SH-SY5Y (cell line): ENCODE measurements at regions not wholly inside any gene's neighbourhood (a gene's known extent, or its start where the extent isn't known, plus 50 kb on each side); places are given as distances from the start of the nearest gene placed in this dataset.

ENCODE experiments used
- GATA2 ChIP-seq: IDR thresholded peaks from 2 replicates; pipeline ENCODE4 v1.6.1; 2011; ENCODE audit warnings: mild to moderate bottlenecking, low read depth, low read length
- GATA3 ChIP-seq: IDR thresholded peaks from 2 replicates; pipeline ENCODE4 v1.6.1; 2011; ENCODE audit warnings: low read depth, mild to moderate bottlenecking, low read length, moderate library complexity

- TF ChIP-seq GATA2 (no peak), GATA3 (no peak)
Measured at GRCh38 chr10:106493226-106493625, 671.3 kb downstream of the SORCS1 start.

GRCh38 chr10:106487726-106488125 is 676.8 kb downstream of the SORCS1 start:
- TF ChIP-seq GATA2 = no peak
- peak; percentile 23; the same call in 1 of the 2 replicates for TF ChIP-seq GATA3

DNA sequence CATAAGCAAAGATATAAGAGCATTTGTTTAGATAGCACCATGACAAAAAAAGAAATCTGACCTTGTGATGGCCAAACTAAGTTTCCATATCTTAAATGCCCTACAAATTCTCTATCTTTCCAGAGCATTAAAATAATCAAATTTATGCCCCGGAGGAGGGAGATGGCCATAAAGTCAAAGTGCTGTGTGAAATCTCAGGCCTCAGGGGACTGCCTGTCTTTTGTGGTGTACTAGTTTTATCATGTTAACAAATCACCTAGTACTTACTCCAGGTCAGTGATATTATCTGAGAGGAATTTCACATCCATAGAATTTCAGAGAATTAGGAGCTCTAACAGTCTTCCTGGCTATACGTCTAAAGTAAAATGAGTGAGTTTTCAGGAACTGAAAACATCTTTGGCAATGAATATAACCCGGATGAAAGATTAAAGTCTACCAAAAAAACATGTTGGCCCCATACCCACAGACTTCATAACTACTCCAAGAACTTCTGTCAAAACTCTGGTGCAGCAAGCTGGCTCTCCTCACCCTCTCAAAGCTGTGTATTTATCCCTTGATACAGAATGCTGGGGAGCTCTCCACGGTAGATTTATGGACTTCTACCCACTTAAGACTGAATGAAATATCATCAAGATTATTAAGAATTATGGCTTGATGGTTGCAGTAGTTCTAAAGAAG is 682.8 kb downstream of the SORCS1 start:
- TF ChIP-seq GATA3 (peak; percentile 73), GATA2 (peak; percentile 65; the same call in 1 of the 2 replicates)

GRCh38 chr10:106479636-106480035 is 684.9 kb downstream of the SORCS1 start:
- TF ChIP-seq GATA3 = no peak

DNA sequence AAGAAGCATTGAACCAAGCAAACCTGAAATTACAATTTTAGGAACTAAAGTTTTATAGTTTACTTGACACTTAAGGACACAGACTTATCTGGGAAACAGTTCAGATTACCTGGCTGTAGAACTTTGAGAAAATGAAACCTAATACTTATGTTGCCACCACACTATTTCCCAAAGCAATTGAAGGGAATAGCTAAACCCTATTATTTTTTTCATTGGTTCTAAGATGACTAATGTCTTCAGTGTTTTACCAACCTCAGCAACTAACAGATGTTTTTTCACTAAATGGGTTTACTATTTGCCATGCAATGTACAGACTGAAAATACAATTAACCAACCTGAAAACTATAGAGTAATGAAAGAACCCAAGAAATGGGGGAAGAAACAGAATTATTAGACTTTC is 689.6 kb downstream of the SORCS1 start:
- TF ChIP-seq GATA3 (no peak), GATA2 (no peak)

GRCh38 chr10:106473129-106473685 is 691.3 kb downstream of the SORCS1 start:
- TF ChIP-seq GATA2 (no peak), GATA3 (no peak)

GRCh38 chr10:106467506-106467905 is 697.0 kb downstream of the SORCS1 start:
- no peak for TF ChIP-seq GATA2

- no peak for TF ChIP-seq GATA3
- no peak for TF ChIP-seq GATA2
Measured at GRCh38 chr10:106457522-106457921, 707.0 kb downstream of the SORCS1 start.

GRCh38 chr10:106454233-106454632 is 710.3 kb downstream of the SORCS1 start:
- TF ChIP-seq GATA2 (no peak), GATA3 (no peak)

- TF ChIP-seq GATA2 (no peak), GATA3 (no peak)
Measured at GRCh38 chr10:106450966-106451365, 713.5 kb downstream of the SORCS1 start.

DNA sequence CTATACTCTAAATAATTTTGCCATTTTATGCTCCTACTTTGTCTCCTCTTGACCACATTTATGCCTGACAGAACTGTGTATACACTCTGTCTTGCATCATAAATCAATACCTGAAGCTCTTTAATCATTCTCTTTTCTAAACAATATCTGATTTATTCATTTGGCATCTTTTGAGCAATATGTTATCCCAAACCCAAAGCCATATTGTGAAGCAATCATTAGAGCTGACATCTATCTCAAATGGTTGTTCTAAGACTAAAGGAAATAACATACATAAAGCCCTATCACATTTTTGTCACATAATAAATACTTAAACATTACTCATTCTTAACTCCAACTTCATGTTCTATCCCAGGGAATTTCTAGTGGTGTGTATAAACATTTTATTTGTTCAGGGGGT is 717.6 kb downstream of the SORCS1 start:
- TF ChIP-seq GATA2 (no peak), GATA3 (no peak)

DNA sequence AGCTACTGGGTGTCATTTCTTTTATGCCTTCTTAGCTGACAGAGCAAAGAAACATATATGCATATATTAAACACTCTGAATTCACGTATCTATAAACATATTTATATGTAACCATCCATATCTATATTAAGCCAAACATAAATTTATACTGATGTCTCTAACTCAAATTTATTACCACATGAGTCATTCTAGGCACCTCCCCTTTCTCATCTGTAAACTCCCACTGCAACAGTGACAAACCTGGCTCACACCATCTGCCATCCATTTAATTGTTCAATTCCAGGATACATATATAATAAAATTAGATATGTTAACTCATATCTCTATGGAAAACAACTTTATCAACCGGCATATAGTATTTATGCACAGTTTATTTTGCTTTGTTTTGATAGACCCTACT is 722.3 kb downstream of the SORCS1 start:
- TF ChIP-seq GATA3 = no peak
- no peak for TF ChIP-seq GATA2

GRCh38 chr10:106440767-106441166 is 723.7 kb downstream of the SORCS1 start:
- TF ChIP-seq GATA3 (no peak), GATA2 (no peak)

GRCh38 chr10:106440355-106440754 is 724.2 kb downstream of the SORCS1 start:
- no peak for TF ChIP-seq GATA2
- TF ChIP-seq GATA3 = no peak

DNA sequence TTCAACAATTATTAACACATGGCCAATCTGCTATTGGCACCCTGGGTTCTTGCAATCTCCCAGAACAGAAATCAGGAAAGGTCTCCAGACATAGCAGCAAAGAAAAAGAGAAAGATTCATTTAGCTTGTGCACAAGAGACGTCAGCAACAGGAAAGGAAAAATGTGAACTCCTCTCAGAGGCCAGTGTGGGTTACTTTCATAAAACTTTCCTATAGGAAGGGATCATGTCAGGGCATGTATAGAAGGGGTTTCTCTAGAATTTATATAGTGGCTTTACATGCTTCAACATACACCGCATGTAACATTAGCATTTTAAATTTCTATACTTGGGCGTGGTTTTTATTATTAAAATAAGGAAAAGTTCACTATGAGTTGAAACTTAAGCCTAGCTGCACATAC is 725.1 kb downstream of the SORCS1 start:
- TF ChIP-seq GATA3 = no peak
- no peak for TF ChIP-seq GATA2
